GM23338 (cell line): ENCODE measurements at regions not wholly inside any gene's neighbourhood (a gene's known extent, or its start where the extent isn't known, plus 50 kb on each side); places are given as distances from the start of the nearest gene placed in this dataset.

ENCODE experiments used
- ATAC-seq: fragments of 200-7000 bp; cut with Tn5 transposase; 3 replicates; pipeline ENCODE4 v1.9.1; 2020
- DNase-seq: peaks from one replicate; pipeline ENCODE4 v3.0.0-alpha.2; 2015; ENCODE audit warnings: low spot score
- H2AFZ ChIP-seq: fragments of 200-600 bp; sonication (generic); 2 replicates; pipeline ENCODE4 v1.8.0; 2016; ENCODE audit warnings: antibody characterized with exemption, mild to moderate bottlenecking, moderate library complexity
- H3F3A ChIP-seq: fragments of 200-600 bp; sonication (generic); replicated peaks from 2 replicates; pipeline ENCODE4 v1.8.0; 2017; ENCODE audit warnings: antibody characterized with exemption, mixed run types, low read depth
- H3K27ac ChIP-seq: fragments of 200-600 bp; sonication (generic); 2 replicates; pipeline ENCODE4 v1.6.1; 2016; ENCODE audit warnings: low read depth
- H3K27me3 ChIP-seq: fragments of 200-600 bp; sonication (generic); 2 replicates; pipeline ENCODE4 v1.8.0; 2016; ENCODE audit warnings: mild to moderate bottlenecking, mixed run types, moderate library complexity; ENCODE audit not compliant: insufficient read depth
- H3K36me3 ChIP-seq: fragments of 200-600 bp; sonication (generic); 2 replicates; pipeline ENCODE4 v1.8.0; 2016; ENCODE audit warnings: mild to moderate bottlenecking; ENCODE audit not compliant: insufficient read depth
- H3K4me1 ChIP-seq: fragments of 200-600 bp; sonication (generic); 2 replicates; pipeline ENCODE4 v1.8.0; 2016; ENCODE audit warnings: mild to moderate bottlenecking, moderate library complexity; ENCODE audit not compliant: insufficient read depth
- H3K4me2 ChIP-seq: fragments of 200-600 bp; sonication (generic); 2 replicates; pipeline ENCODE4 v1.7.1; 2017; ENCODE audit warnings: mixed run types
- H3K4me3 ChIP-seq: fragments of 200-600 bp; sonication (generic); 2 replicates; pipeline ENCODE4 v1.6.1; 2016; ENCODE audit warnings: mixed run types
- H3K79me2 ChIP-seq: fragments of 200-600 bp; sonication (generic); replicated peaks from 2 replicates; pipeline ENCODE4 v1.8.0; 2017; ENCODE audit warnings: mild to moderate bottlenecking; ENCODE audit not compliant: insufficient read depth
- H3K9me2 ChIP-seq: fragments of 200-600 bp; sonication (generic); 2 replicates; pipeline ENCODE4 v1.8.0; 2017; ENCODE audit not compliant: insufficient read depth
- H4K20me1 ChIP-seq: fragments of 200-600 bp; sonication (generic); replicated peaks from 2 replicates; pipeline ENCODE4 v1.8.0; 2017; ENCODE audit warnings: mild to moderate bottlenecking; ENCODE audit not compliant: insufficient read depth
- H3K27ac Mint-ChIP-seq: 2 replicates; pipeline ENCODE4 v1.8.0; 2020; ENCODE audit warnings: inconsistent platforms, mild to moderate bottlenecking, moderate library complexity, mixed read lengths
- H3K27me3 Mint-ChIP-seq: 3 replicates; pipeline ENCODE4 v1.8.0; 2022; ENCODE audit warnings: low read depth, mild to moderate bottlenecking, moderate library complexity, mixed read lengths, inconsistent platforms; ENCODE audit not compliant: insufficient read depth, poor library complexity
- H3K36me3 Mint-ChIP-seq: 3 replicates; pipeline ENCODE4 v1.8.0; 2021; ENCODE audit warnings: low read depth, mild to moderate bottlenecking, inconsistent platforms, moderate library complexity, mixed read lengths
- H3K4me1 Mint-ChIP-seq: 3 replicates; pipeline ENCODE4 v1.8.0; 2020; ENCODE audit warnings: mild to moderate bottlenecking, inconsistent platforms, mixed read lengths
- H3K4me3 Mint-ChIP-seq: 3 replicates; pipeline ENCODE4 v1.8.0; 2021; ENCODE audit warnings: moderate library complexity, mild to moderate bottlenecking, inconsistent platforms, mixed read lengths
- H3K9me3 Mint-ChIP-seq: 3 replicates; pipeline ENCODE4 v1.8.0; 2020; ENCODE audit warnings: moderate library complexity, mild to moderate bottlenecking, inconsistent platforms, mixed read lengths
- CREB1 ChIP-seq: fragments of 250-450 bp; sonication (Bioruptor Pico); IDR thresholded peaks from 2 replicates; pipeline ENCODE4 v1.5.0; 2020; ENCODE audit warnings: low read depth, mild to moderate bottlenecking, moderate library complexity
- CTCF ChIP-seq, 2 experiments: fragments of 200-600 bp in 1 of 2; sonication (generic) in 1 of 2; conservative IDR thresholded peaks; 2 replicates each; pipeline versions ENCODE4 v1.5.1 to v1.6.1; 2016 to 2017; ENCODE audit warnings: antibody characterized with exemption in 2 of 2, low read depth in 2 of 2, mild to moderate bottlenecking in 2 of 2, moderate library complexity in 1 of 2
- ETS1 ChIP-seq: IDR thresholded peaks from 2 replicates; pipeline ENCODE4 v1.6.1; 2016; ENCODE audit warnings: antibody characterized with exemption
- EZH2 ChIP-seq: fragments of 200-600 bp; sonication (generic); IDR thresholded peaks from one replicate; pipeline ENCODE4 v1.8.0; 2017; ENCODE audit warnings: antibody characterized with exemption, mild to moderate bottlenecking, low read depth; ENCODE audit not compliant: unreplicated experiment
- EZH2phosphoT487 ChIP-seq: fragments of 200-600 bp; sonication (generic); IDR thresholded peaks from one replicate; pipeline ENCODE4 v1.8.1; 2018; ENCODE audit warnings: antibody characterized with exemption; ENCODE audit not compliant: unreplicated experiment
- JUNB ChIP-seq: IDR thresholded peaks from one replicate; pipeline ENCODE4 v1.6.1; 2016; ENCODE audit warnings: antibody characterized with exemption; ENCODE audit not compliant: unreplicated experiment
- NANOG ChIP-seq: IDR thresholded peaks from 2 replicates; pipeline ENCODE4 v1.6.1; 2016; ENCODE audit warnings: antibody characterized with exemption, borderline replicate concordance
- POLR2AphosphoS5 ChIP-seq: IDR thresholded peaks from 2 replicates; pipeline ENCODE4 v1.6.1; 2016; ENCODE audit warnings: antibody characterized with exemption, low read depth
- REST ChIP-seq: IDR thresholded peaks from one replicate; pipeline ENCODE4 v1.6.1; 2018; ENCODE audit warnings: antibody characterized with exemption; ENCODE audit not compliant: unreplicated experiment
- STAT1 ChIP-seq: IDR thresholded peaks from one replicate; pipeline ENCODE4 v1.6.1; 2016; ENCODE audit warnings: antibody characterized with exemption; ENCODE audit not compliant: unreplicated experiment
- ZNF114 ChIP-seq: fragments of 250-450 bp; sonication (Bioruptor Pico); IDR thresholded peaks from 2 replicates; pipeline ENCODE4 v1.5.0; 2020; ENCODE audit warnings: mild to moderate bottlenecking, moderate library complexity
- ZNF331 ChIP-seq: fragments of 250-450 bp; sonication (Bioruptor Pico); IDR thresholded peaks from 2 replicates; pipeline ENCODE4 v1.5.0; 2020; ENCODE audit warnings: low read depth, mild to moderate bottlenecking, moderate library complexity
- ZNF462 ChIP-seq: fragments of 250-450 bp; sonication (Bioruptor Pico); IDR thresholded peaks from 2 replicates; pipeline ENCODE4 v1.5.0; 2020; ENCODE audit warnings: mild to moderate bottlenecking, moderate library complexity

GRCh38 chr5:147154809-147155208 is 80.0 kb upstream of the STK32A start:
- ATAC-seq (no peak), DNase-seq (no peak)
- no peaks in the 10 kb centered on the region for H3K27me3 ChIP-seq
- H4K20me1 ChIP-seq: no peaks in the 10 kb centered on the region
- H3K4me2 ChIP-seq: no peak overlapping the region
- H3K4me1 Mint-ChIP-seq: no peaks in the 10 kb centered on the region
- H3K27ac ChIP-seq: no peak overlapping the region
- no peaks in the 10 kb centered on the region for H3K79me2 ChIP-seq
- no peaks in the 10 kb centered on the region for H3K36me3 ChIP-seq
- H3K4me1 ChIP-seq: no peaks in the 10 kb centered on the region
- no peaks in the 10 kb centered on the region; the same call in 1 of the 2 replicates for H3K9me2 ChIP-seq
- H3K4me3 Mint-ChIP-seq: no peak overlapping the region
- TF ChIP-seq EZH2phosphoT487 (no peak), STAT1 (no peak), ETS1 (no peak), ZNF331 (CRISPR knock-in tag) (no peak), CTCF (conservative IDR thresholded peaks at IDR 0.05; ENCODE audit: low read depth in 2 of 2) (no peak), POLR2AphosphoS5 (no peak), ZNF114 (no peak), NANOG (no peak), JUNB (no peak), EZH2 (no peak), REST (no peak), CREB1 (no peak), ZNF462 (CRISPR knock-in tag) (no peak)
- H3K27ac Mint-ChIP-seq: no peak overlapping the region
- no peaks in the 10 kb centered on the region for H3F3A ChIP-seq
- no peaks in the 10 kb centered on the region for H3K36me3 Mint-ChIP-seq
- no peak overlapping the region for H2AFZ ChIP-seq
- no peaks in the 10 kb centered on the region for H3K9me3 Mint-ChIP-seq
- H3K27me3 Mint-ChIP-seq: no peaks in the 10 kb centered on the region
- no peak overlapping the region for H3K4me3 ChIP-seq
